ENCODE measurements at regions not wholly inside any gene's neighbourhood (a gene's known extent, or its start where the extent isn't known, plus 50 kb on each side); places are given as distances from the start of the nearest gene placed in this dataset.

DNA sequence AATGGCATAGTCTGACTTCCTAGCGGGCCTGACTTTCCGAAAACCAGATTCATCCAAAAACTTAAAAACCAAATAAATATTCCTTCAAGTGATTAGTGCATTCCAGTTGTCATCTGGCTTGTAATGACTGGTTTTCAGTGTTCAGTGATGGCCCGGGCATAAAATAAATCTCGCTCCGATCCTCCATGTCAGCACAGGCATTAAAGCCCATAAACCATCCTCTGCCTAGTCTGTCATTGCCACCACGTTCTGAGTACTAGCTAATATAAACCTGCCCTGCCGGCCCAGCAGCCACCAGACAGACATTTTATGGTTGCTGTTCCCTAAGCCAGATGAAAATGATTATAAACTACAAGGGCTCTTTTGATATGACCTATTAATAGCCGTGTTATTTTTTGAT lies 232.3 kb upstream of the GMDS start:
- no peak overlapping the region for H3K4me3 ChIP-seq
- H3K4me2 ChIP-seq, result no peak overlapping the region
- WGBS (ENCODE audit: low lambda C conversion rate, missing lambda C conversion rate), result 56% methylated on average over 8 of the region's 8 CpGs
- H3K9me2 ChIP-seq (replicated peaks; ENCODE audit: insufficient read depth), result no peaks in the 10 kb centered on the region
- H4K20me1 ChIP-seq (ENCODE audit: insufficient read depth, poor library complexity, severe bottlenecking), result no peaks in the 10 kb centered on the region
- DNase-seq (ENCODE audit: low spot score), result no peak
- peak overlapping the region; percentile 9 for H3K27ac ChIP-seq
- H3K9me3 ChIP-seq (ENCODE audit: low read depth), result no peaks in the 10 kb centered on the region
- no peak overlapping the region for H2AFZ ChIP-seq
- H3K27me3 ChIP-seq, result no peaks in the 10 kb centered on the region
- no peaks in the 10 kb centered on the region for H3K36me3 ChIP-seq (replicated peaks; ENCODE audit: insufficient read depth, low read depth)
- peaks cover 10% of the 10 kb centered on the region for H3K4me1 ChIP-seq (ENCODE audit: insufficient read depth)
- TF ChIP-seq EZH2phosphoT487 (IDR thresholded peaks at IDR 0.05; ENCODE audit: low read depth, severe bottlenecking, unreplicated experiment), result no peak
- TF ChIP-seq EZH2 (IDR thresholded peaks at IDR 0.05; ENCODE audit: borderline replicate concordance), result no peak
- TF ChIP-seq, protein P1, sequence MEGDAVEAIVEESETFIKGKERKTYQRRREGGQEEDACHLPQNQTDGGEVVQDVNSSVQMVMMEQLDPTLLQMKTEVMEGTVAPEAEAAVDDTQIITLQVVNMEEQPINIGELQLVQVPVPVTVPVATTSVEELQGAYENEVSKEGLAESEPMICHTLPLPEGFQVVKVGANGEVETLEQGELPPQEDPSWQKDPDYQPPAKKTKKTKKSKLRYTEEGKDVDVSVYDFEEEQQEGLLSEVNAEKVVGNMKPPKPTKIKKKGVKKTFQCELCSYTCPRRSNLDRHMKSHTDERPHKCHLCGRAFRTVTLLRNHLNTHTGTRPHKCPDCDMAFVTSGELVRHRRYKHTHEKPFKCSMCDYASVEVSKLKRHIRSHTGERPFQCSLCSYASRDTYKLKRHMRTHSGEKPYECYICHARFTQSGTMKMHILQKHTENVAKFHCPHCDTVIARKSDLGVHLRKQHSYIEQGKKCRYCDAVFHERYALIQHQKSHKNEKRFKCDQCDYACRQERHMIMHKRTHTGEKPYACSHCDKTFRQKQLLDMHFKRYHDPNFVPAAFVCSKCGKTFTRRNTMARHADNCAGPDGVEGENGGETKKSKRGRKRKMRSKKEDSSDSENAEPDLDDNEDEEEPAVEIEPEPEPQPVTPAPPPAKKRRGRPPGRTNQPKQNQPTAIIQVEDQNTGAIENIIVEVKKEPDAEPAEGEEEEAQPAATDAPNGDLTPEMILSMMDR (IDR thresholded peaks at IDR 0.05; ENCODE audit: poor library complexity), result no peak
- H3K79me2 ChIP-seq, result no peaks in the 10 kb centered on the region

DNA sequence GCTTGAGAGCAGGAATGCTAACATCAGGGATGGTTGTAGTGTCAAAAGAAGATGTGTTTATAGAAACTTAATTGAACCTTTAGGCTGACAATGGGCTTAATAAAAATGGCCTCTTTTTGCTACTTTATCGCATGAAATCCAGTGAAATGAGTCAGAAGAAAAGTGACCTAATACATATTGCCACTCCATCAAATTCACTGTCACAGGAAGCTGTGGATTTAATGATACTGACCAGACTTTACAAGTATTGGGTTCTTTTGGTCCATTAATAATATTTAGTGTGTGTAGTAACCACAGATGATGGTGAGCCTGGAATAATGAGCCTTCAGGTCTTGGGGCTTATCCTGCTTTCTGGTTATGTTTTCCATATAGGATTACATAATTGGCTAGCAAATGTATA lies 231.8 kb upstream of the GMDS start:
- peaks cover 10% of the 10 kb centered on the region for H3K4me1 ChIP-seq (ENCODE audit: insufficient read depth)
- WGBS (ENCODE audit: low lambda C conversion rate, missing lambda C conversion rate), result 70% methylated on average over 1 of the region's 1 CpG
- DNase-seq (ENCODE audit: low spot score), result no peak
- no peaks in the 10 kb centered on the region for H3K79me2 ChIP-seq
- no peaks in the 10 kb centered on the region for H4K20me1 ChIP-seq (ENCODE audit: insufficient read depth, poor library complexity, severe bottlenecking)
- H3K9me3 ChIP-seq (ENCODE audit: low read depth), result no peaks in the 10 kb centered on the region
- TF ChIP-seq, protein P1 (IDR thresholded peaks at IDR 0.05; ENCODE audit: poor library complexity), result no peak
- TF ChIP-seq EZH2 (IDR thresholded peaks at IDR 0.05; ENCODE audit: borderline replicate concordance) (no peak), EZH2phosphoT487 (IDR thresholded peaks at IDR 0.05; ENCODE audit: low read depth, severe bottlenecking, unreplicated experiment) (no peak)
- no peak overlapping the region for H3K4me2 ChIP-seq
- H3K27ac ChIP-seq, result peak overlapping the region; percentile 9
- no peak overlapping the region for H2AFZ ChIP-seq
- H3K9me2 ChIP-seq (replicated peaks; ENCODE audit: insufficient read depth), result no peaks in the 10 kb centered on the region
- no peak overlapping the region for H3K4me3 ChIP-seq
- H3K27me3 ChIP-seq, result no peaks in the 10 kb centered on the region
- H3K36me3 ChIP-seq (replicated peaks; ENCODE audit: insufficient read depth, low read depth), result no peaks in the 10 kb centered on the region

DNA sequence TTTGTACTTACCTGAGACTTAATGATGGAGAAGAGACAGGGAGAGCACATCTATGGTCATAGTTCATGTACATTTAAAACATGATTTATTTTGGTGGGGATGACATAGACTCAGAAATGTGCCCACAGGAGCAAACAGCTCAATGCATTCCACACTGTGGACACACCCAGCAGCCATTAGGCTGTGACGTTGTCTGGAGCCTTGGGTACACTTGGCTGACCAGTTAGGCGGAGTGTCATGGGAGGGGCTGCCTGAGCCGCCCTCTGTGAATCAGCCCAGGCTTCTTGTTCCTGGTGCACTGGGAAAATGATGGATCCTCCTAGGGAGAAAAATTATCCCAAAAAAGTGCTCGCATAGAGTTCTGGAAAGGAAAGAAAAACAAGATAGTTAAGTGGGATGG lies 231.0 kb upstream of the GMDS start:
- Histone ChIP-seq H3K36me3 (replicated peaks; ENCODE audit: insufficient read depth, low read depth) (no peaks in the 10 kb centered on the region), H2AFZ (no peak overlapping the region), H3K4me2 (no peak overlapping the region), H3K4me3 (no peak overlapping the region), H3K79me2 (no peaks in the 10 kb centered on the region), H3K9me3 (ENCODE audit: low read depth) (no peaks in the 10 kb centered on the region), H3K4me1 (ENCODE audit: insufficient read depth) (peaks cover 10% of the 10 kb centered on the region), H3K27ac (peak overlapping the region; percentile 9), H4K20me1 (ENCODE audit: insufficient read depth, poor library complexity, severe bottlenecking) (no peaks in the 10 kb centered on the region), H3K27me3 (no peaks in the 10 kb centered on the region), H3K9me2 (replicated peaks; ENCODE audit: insufficient read depth) (no peaks in the 10 kb centered on the region)
- WGBS (ENCODE audit: low lambda C conversion rate, missing lambda C conversion rate), result 82% methylated on average over 4 of the region's 4 CpGs
- TF ChIP-seq EZH2 (IDR thresholded peaks at IDR 0.05; ENCODE audit: borderline replicate concordance) (no peak), EZH2phosphoT487 (IDR thresholded peaks at IDR 0.05; ENCODE audit: low read depth, severe bottlenecking, unreplicated experiment) (no peak)
- TF ChIP-seq, protein P1 (IDR thresholded peaks at IDR 0.05; ENCODE audit: poor library complexity), result no peak
- DNase-seq (ENCODE audit: low spot score), result peak; percentile 63

DNA sequence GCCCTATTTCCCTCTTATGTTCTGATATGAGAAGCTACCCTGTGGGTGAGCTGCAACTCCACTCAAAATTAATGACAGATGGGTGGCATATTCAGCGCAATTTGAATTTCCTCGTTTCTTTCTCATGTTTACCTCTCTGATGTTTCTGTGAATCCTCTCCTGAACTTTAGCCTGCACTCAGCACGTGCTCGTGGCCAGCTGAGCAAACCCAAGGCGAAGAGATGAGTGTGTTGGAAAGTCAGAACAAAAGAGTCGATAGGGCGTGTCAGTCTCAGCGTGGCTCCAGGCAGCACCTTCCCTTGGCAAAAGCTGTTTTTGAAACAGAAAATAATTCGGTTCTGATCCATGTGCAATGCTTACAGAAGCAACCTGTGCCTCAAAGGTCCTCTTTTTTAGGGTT lies 226.1 kb upstream of the GMDS start:
- no peaks in the 10 kb centered on the region for H3K79me2 ChIP-seq
- no peak overlapping the region for H3K27ac ChIP-seq
- H4K20me1 ChIP-seq (ENCODE audit: insufficient read depth, poor library complexity, severe bottlenecking), result no peaks in the 10 kb centered on the region
- H3K27me3 ChIP-seq, result peaks cover 13% of the 10 kb centered on the region
- no peaks in the 10 kb centered on the region for H3K9me2 ChIP-seq (replicated peaks; ENCODE audit: insufficient read depth)
- WGBS (ENCODE audit: low lambda C conversion rate, missing lambda C conversion rate), result 79% methylated on average over 9 of the region's 9 CpGs
- no peak overlapping the region for H2AFZ ChIP-seq
- TF ChIP-seq, protein P1 (IDR thresholded peaks at IDR 0.05; ENCODE audit: poor library complexity), result no peak
- TF ChIP-seq EZH2 (IDR thresholded peaks at IDR 0.05; ENCODE audit: borderline replicate concordance) (no peak), EZH2phosphoT487 (IDR thresholded peaks at IDR 0.05; ENCODE audit: low read depth, severe bottlenecking, unreplicated experiment) (no peak)
- H3K36me3 ChIP-seq (replicated peaks; ENCODE audit: insufficient read depth, low read depth), result no peaks in the 10 kb centered on the region
- H3K4me2 ChIP-seq, result no peak overlapping the region
- H3K4me1 ChIP-seq (ENCODE audit: insufficient read depth), result no peaks in the 10 kb centered on the region
- H3K9me3 ChIP-seq (ENCODE audit: low read depth), result no peaks in the 10 kb centered on the region
- no peak overlapping the region for H3K4me3 ChIP-seq
- no peak for DNase-seq (ENCODE audit: low spot score)

All from hepatocyte (in vitro differentiated cells).